Transverse colon (tissue), 4 donors: ENCODE measurements at regions not wholly inside any gene's neighbourhood (a gene's known extent, or its start where the extent isn't known, plus 50 kb on each side); places are given as distances from the start of the nearest gene placed in this dataset.

Experiments used
- EP300 ChIP-seq: sonication (generic); formaldehyde crosslinking; IDR thresholded peaks from one replicate; pipeline ENCODE4 v1.6.1; 2017; ENCODE audit warnings: antibody characterized with exemption, low read depth
- POLR2A ChIP-seq: fragments of 450-650 bp; IDR thresholded peaks from one replicate; pipeline ENCODE4 v1.6.1; 2016; ENCODE audit warnings: antibody characterized with exemption, mild to moderate bottlenecking, moderate library complexity
- POLR2AphosphoS5 ChIP-seq, 3 donors: sonication (generic); formaldehyde crosslinking; IDR thresholded peaks; one replicate each; pipeline ENCODE4 v1.6.1; 2016; ENCODE audit warnings: antibody characterized with exemption in 3 of 3
- TF ChIP-seq, protein P1 (sequence below), 5 experiments: fragments of 200-600 bp in 3 of 5; fragments of 450-650 bp in 2 of 5; sonication (generic) in 3 of 5; IDR thresholded peaks; 1 replicate in 2 of 5; 2 replicates in 3 of 5; pipeline ENCODE4 v1.5.1; 2016 to 2017; ENCODE audit warnings: antibody characterized with exemption in 5 of 5, inconsistent platforms in 3 of 5, mild to moderate bottlenecking in 2 of 5, moderate library complexity in 1 of 5

DNA sequence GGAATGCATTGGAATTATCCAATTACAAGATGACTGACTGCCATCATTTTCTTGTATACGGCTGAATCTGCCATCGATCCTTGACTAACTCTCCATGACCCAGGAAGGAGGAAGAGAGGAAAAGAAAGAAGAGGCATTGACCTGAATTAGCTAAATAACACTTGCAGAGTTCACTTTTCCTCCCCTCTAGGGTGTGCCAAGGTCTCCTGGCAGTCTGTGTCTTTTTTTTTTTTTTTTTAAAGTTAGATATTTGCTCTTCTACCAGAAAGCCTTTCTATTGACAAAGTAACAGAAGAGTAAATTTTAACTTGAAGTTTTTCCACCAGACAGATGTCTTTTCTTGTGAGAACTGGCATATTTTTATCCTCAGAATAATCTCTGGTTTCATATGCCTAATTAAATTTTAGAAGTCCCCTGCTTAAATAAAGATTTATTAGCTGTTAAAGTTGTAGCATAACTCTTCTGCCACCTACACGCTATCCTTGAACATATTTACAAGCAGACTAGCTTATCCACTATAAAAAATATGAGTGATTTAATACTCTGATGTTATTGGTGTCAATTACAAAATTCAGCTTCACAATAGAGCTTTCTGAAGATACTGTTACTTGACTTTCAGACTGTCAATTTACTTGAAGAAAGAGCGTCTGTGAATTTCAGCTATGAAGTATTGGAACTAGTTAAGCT, 171.7 kb upstream of the ETAA1 start:
- TF ChIP-seq, protein P1, sequence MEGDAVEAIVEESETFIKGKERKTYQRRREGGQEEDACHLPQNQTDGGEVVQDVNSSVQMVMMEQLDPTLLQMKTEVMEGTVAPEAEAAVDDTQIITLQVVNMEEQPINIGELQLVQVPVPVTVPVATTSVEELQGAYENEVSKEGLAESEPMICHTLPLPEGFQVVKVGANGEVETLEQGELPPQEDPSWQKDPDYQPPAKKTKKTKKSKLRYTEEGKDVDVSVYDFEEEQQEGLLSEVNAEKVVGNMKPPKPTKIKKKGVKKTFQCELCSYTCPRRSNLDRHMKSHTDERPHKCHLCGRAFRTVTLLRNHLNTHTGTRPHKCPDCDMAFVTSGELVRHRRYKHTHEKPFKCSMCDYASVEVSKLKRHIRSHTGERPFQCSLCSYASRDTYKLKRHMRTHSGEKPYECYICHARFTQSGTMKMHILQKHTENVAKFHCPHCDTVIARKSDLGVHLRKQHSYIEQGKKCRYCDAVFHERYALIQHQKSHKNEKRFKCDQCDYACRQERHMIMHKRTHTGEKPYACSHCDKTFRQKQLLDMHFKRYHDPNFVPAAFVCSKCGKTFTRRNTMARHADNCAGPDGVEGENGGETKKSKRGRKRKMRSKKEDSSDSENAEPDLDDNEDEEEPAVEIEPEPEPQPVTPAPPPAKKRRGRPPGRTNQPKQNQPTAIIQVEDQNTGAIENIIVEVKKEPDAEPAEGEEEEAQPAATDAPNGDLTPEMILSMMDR (IDR thresholded peaks at IDR 0.05) = no peak
- TF ChIP-seq POLR2A (no peak), EP300 (no peak), POLR2AphosphoS5 (IDR thresholded peaks at IDR 0.05) (no peak)
